ENCODE measurements at regions not wholly inside any gene's neighbourhood (a gene's known extent, or its start where the extent isn't known, plus 50 kb on each side); places are given as distances from the start of the nearest gene placed in this dataset.

- H3K9ac ChIP-seq (ENCODE audit: insufficient read depth in 1 of 2, low read depth in 2 of 2, low read length in 2 of 2), result no peak overlapping the region
- no peaks in the 10 kb centered on the region for H4K20me1 ChIP-seq (replicated peaks; ENCODE audit: control insufficient read depth, insufficient read depth, low read length)
- no peaks in the 10 kb centered on the region; the same call in 1 of the 2 replicates for H3K9me3 ChIP-seq (replicated peaks; ENCODE audit: control insufficient read depth, insufficient read depth, low read depth, low read length)
- H3K4me3 ChIP-seq, result no peak overlapping the region
- POLR2A ChIA-PET, result no interaction called here
- H3K9me1 ChIP-seq (ENCODE audit: control insufficient read depth, insufficient read depth, low read length), result no peaks in the 10 kb centered on the region
- ATAC-seq, result no peak
- no peak for DNase-seq (ENCODE audit: extremely low read depth in 1 of 4, low spot score in 3 of 4)
- CTCF ChIA-PET (ENCODE audit: low intra/inter-chr PET ratio), result no interaction called here
- H3K27me3 ChIP-seq (ENCODE audit: control insufficient read depth in 2 of 2, insufficient read depth in 2 of 2, low read length in 2 of 2), result peaks cover 0 to 2% of the 10 kb centered on the region in 2 experiments; a peak in 1 of 5 replicates
- FAIRE-seq, result no peak
- intact Hi-C loops (cut with micrococcal nuclease), result no loop called here
- under 1% methylated on average over 7 of the region's 7 CpGs for WGBS (ENCODE audit: insufficient coverage, low coverage, missing lambda C conversion rate)
- H3K27ac ChIP-seq (ENCODE audit: extremely low read depth, low read depth, low read length), result no peak overlapping the region
- in situ Hi-C loops (cut with MboI), result no loop called here
- no peak overlapping the region for H2AFZ ChIP-seq (ENCODE audit: low read depth, low read length)
- no peaks in the 10 kb centered on the region for H3K36me3 ChIP-seq (ENCODE audit: control insufficient read depth, insufficient read depth, low read length)
- TF ChIP-seq EP300 (IDR thresholded peaks at IDR 0.05; ENCODE audit: low read length) (no peak), PURB (CRISPR knock-in tag; IDR thresholded peaks at IDR 0.05; ENCODE audit: low read depth) (no peak), HEY1 (CRISPR knock-in tag; IDR thresholded peaks at IDR 0.05; ENCODE audit: borderline replicate concordance) (no peak), NFATC3 (IDR thresholded peaks at IDR 0.05) (no peak), ZNF24 (IDR thresholded peaks at IDR 0.05) (no peak), AFF1 (IDR thresholded peaks at IDR 0.05; ENCODE audit: low read depth in 1 of 2, partially characterized antibody in 2 of 2) (no peak), ZNF436 (CRISPR knock-in tag; IDR thresholded peaks at IDR 0.05) (no peak), ZFP36 (IDR thresholded peaks at IDR 0.05; ENCODE audit: low read depth, low read length, partially characterized antibody) (no peak), ZNF512 (tag; IDR thresholded peaks at IDR 0.05) (no peak), ZNF561 (CRISPR knock-in tag; conservative IDR thresholded peaks at IDR 0.05) (no peak), CBFA2T3 (IDR thresholded peaks at IDR 0.05) (no peak), ATF4 (CRISPR knock-in tag; IDR thresholded peaks at IDR 0.05) (no peak), HMGN3 (IDR thresholded peaks at IDR 0.05; ENCODE audit: borderline replicate concordance, extremely low read depth, insufficient read length, low read depth, low read length) (no peak), CLOCK (CRISPR knock-in tag; IDR thresholded peaks at IDR 0.05; ENCODE audit: borderline replicate concordance) (no peak)
- BruUV-seq (replicated peaks), result no TSS peak
- H3K4me1 ChIP-seq (replicated peaks in 1 of 2; ENCODE audit: control insufficient read depth in 2 of 2, insufficient read depth in 2 of 2, low read length in 2 of 2), result no peaks in the 10 kb centered on the region; a peak in 1 of 5 replicates
- H3K79me2 ChIP-seq (ENCODE audit: control insufficient read depth, insufficient read depth, low read length), result no peaks in the 10 kb centered on the region
- H3K4me2 ChIP-seq (ENCODE audit: insufficient read depth, low read length), result no peak overlapping the region
Measured at GRCh38 chr6:17202526-17202925, 78.6 kb upstream of the RBM24 start.
